ENCODE measurements at regions not wholly inside any gene's neighbourhood (a gene's known extent, or its start where the extent isn't known, plus 50 kb on each side); places are given as distances from the start of the nearest gene placed in this dataset.

DNA sequence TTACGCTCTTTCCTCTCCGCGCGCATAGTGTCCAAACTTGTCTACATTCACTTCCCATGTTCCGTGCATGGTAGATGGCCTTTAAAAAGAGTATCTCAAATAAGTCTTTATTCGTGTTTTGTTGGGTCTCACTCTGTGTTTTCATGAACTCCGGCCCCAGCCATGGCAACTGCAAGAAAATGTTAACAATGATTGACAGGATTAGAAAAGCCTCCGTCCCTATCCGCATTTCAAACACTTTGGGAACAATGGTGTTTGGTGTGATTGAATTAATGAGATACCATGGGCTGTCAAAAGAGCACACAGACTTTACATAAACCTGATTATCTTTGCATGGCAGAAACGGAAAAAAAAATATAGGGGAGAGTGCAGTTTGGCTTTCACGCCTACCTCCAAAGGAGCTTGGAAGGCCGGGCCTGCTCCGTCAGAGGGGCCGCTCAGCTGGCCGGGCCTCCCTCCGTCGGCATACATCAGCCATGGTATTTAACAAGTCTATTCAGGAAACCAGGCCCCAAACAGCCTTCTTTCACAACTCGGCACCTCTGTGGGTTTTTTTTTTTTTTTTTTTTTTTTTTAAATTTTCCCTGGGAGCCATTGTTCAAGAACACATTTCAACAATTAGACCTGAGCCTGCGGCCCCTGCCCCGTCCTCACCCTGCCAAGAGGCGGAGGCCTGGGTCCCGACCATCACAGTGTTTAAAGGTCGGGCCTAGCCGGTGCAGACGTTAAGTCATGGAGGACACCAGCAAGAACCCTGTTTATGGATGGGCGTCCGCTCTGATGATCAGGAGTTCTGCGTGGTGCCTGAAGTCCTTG, 323.8 kb upstream of the IRX4 start:
- no peak for DNase-seq

GRCh38 chr5:2205596-2206226, 323.0 kb upstream of the IRX4 start:
- DNase-seq: no peak

DNA sequence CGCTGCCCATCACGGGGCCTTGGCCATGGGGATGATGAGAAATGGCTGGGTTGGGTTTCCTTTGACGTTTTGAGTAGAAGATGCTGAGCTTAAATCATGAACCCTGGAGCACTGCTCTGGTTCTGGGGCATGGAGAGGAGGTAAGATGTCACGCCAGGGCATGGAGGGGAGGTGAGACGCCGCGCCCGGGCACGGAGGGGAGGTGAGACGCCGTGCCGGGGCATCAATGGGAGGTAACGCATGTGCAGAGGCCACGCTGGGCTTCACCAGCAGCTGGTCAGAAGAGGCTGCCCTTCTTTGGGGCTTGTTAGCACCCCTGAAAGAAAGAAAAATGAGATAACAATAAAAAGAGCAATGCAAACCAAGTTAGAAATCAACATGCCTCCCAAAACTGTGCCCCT, 322.5 kb upstream of the IRX4 start:
- DNase-seq: no peak

DNA sequence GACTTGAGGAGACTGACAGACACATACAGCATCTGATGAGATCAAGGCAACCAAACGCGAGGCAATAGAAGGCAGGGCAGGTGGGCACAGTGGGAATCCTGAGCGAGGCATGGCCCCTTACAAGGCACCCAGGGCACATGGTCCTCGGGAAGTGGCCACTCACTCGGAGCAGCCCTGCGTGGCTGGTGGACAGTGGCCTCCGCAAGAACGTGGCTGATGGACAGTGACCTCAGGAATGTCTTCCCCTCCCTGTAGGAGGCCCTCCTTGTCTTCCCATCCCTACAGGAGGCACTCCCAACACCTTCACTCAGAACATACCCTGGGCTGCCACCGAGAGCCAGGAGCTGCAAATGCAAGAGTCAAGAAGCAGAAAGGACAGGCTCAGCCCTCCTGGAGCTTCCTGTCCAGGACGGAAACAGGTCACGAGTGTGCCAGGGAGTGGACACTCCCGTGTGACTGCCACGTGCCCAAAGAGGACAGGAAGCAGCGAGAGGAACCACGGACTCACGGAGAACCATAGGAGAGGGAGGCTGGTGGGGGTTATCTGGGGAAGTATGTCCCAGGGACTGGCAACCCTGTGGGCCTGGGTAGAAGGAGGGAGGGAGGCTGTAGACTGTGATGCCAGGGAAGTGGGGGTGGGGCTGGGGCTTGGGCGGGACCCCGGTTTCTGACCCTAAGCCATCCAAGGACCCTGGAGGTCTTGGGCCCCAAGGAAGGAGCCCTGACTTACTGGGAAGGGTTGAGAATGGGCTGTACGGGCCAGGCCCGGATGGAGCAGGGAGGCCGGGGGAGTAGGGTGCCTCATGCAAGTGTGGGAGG, 321.9 kb upstream of the IRX4 start:
- no peak for DNase-seq

- no peak for DNase-seq
These were observed 321.0 kb upstream of the IRX4 start for GRCh38 chr5:2203774-2204173.

DNA sequence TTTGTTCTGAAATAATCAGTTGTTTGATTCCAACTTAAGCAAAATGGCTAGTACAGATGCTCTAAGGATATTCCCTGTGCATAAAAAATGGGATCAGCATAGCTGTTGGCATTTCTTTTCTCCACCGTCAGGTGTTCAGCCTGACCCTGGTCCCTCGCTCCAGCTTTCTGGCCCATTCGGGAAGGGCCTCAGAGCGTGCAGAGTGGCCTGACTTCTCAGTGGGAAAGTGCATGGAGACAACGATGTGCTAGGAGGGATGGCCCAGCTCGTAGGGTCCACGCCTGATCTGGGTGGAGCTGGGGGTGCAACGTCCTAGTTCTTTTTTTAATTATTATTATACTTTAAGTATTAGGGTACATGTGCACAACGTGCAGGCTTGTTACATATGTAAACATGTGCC, 319.1 kb upstream of the IRX4 start:
- DNase-seq: no peak

DNA sequence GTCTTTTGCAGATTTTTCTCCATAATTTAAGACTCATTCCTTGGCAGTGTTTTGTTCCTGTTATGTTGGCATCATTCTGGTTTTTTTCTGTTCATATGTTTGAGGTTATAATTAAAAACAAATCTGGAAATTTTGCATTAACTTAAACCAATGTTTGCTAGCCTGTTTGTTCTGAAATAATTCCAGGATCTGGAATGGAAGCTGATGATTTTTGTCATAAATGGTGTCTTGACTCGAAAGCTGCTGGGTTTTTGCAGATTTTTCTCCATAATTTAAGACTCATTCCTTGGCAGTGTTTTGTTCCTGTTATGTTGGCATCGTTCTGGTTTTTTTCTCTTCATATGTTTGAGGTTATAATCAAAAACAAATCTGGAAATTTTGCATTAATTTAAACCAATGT, 318.7 kb upstream of the IRX4 start:
- no peak for DNase-seq

GRCh38 chr5:2201011-2201410, 318.3 kb upstream of the IRX4 start:
- DNase-seq: no peak

- DNase-seq: no peak
These were observed 317.7 kb upstream of the IRX4 start for GRCh38 chr5:2200261-2200950.

- no peak for DNase-seq
These were observed 317.0 kb upstream of the IRX4 start for GRCh38 chr5:2199697-2200096.

DNA sequence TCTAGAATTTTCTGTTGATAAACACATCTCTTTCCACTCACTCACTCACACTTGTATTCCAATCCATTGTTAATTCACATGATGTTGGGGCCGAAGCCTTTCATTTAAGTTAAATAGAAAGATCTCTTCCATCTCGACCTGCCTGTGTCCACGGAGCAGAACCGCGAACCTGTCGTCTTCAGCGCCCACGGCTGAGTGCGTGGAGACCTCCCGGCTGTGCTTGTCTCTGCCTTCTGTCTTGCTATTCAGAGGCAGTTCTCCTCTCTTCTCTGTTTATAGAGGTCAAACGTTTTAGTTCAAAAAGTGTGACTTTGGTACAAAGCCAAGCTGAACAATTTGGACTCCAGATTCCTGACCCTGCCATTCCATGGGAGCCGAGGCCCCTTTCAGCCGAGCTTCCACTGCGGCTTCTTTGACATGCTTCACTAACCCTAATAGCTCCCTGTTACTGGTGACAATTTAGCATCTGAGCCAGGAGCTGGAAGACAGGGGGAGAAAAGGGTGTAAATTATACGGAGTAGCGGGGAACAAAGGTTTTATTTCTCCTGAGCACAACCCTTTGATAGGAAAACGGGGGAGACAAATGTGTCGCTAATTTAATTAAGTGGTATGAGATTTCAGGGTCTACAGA, 314.4 kb upstream of the IRX4 start:
- DNase-seq: no peak

DNA sequence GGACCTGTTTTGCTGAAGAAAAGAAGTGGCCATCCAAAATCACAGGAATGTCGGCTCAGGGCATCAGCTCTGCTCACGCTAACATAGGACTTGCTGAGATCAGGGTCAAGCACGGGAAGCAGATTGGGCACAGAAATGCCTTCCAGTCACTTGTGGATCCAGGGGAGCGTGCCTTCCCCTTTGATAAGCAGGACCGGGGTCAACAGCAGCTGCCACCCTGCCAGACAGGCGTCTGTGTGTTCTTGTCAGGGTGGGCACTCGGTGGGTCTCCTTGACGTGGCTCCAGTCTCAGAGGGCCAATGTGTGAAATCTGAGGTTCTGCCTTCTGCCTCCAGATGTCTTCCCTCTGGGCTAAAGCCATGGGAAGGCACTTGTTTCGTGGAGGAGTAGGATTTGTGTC, 313.7 kb upstream of the IRX4 start:
- DNase-seq: no peak

DNA sequence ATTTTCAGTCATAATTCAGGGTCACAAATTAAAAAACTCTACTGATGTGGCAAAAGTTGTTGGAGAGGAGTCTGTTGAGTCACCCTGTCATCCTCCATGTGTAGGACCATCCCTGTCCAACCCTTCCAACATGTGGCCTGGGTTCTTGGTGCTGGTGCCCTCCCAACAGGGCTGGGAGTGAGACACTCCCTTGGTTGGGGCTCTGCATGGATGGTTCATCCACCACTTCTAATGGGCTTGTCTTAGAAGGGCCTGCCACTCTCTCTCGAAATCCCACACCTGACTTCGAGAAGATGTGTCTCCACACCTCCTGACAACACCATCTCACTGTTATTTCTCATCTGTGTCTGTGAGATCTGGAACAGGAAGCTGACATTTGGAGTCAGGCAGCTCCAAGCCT, 312.2 kb upstream of the IRX4 start:
- no peak for DNase-seq

DNA sequence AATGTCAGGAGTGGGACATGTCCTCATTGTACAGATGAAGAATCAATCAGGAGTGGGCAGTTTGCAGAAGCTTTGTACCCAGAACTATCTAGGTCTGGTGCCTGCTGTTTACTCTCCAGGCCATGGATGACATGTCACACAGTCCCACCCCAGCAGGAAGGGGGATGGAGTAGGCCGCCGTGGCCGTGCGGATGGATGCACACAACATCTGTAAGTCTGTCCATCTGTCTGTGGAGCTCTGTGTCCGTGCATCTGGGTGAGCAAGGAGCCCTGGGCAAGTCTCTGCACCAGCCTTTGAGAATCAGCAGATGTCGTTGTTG, 311.5 kb upstream of the IRX4 start:
- DNase-seq: no peak

DNA sequence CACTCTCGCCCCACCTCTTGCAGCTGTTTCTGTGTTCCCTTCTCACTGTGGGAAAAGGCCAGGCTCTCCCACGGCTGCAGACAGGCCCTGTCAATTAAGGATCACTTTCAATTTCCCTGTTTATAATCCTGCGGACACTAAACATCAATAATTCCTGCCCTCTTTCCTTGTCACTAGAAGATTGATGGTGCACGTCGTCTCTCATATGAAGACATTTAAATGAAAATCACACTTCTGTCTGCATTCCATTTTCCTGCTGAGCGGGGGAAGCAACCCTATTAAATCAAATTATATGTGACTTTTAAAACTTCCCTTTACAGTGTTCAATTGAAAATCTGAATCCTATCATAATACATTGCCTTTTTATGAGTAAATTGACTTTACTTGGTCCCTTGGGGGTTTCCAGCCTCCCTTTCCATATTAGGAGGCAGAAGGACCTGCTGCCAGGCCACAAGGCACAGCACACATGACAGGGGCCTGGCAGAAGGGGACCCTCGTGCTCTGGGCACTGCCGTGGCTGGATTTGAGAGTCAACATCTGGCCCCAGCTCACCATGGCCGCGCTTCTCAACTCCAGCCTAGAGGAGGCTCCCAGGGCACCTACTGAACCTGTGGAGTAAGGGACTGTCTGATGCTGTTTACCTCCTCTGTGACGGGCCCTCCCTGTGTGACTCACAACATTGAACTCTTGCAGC, 311.0 kb upstream of the IRX4 start:
- no peak for DNase-seq

GRCh38 chr5:2193142-2193541, 310.4 kb upstream of the IRX4 start:
- DNase-seq: no peak

DNA sequence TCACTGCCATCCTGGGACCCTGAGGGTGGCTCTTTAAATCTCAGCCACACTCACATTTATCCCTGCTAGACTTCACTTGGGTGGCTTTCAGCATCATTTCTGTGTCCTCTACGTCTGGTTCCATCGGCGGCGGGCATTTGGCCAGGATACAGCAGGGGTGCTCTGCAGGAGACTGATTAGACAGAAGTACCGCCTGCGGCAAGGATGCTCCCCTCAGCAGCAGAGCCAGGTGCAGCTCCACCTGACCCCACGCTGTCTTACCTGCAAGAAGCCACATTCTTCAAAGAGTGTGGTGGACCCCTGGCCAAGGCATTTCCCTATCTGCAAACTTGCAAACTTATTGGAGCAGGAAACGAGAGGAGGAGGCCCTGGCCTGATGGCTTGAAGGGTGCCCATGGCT, 309.8 kb upstream of the IRX4 start:
- DNase-seq: no peak

GRCh38 chr5:2191972-2192371, 309.2 kb upstream of the IRX4 start:
- no peak for DNase-seq

- no peak for DNase-seq
These were observed 307.8 kb upstream of the IRX4 start for GRCh38 chr5:2190549-2190948.

DNA sequence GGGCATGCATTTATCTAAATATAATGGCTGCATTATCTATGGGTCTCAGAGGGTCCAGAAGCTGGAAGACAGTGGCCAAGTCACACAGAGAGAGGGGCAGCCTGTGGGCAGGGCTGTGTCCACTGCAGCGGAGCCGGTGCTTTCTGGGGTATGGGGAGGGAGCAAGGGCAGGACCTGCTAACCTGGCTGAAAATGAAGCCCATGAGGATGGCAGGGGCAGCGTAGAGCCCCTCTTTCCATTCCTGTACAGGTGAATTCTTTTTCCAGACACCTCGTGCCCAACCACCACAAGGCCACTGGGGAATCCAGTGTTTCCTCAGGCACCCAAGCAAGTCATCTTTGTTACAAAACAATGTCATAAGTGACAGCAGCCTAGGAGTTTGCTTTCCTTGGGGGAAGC, 305.9 kb upstream of the IRX4 start:
- DNase-seq: no peak

- no peak for DNase-seq
These were observed 305.4 kb upstream of the IRX4 start for GRCh38 chr5:2188137-2188536.

All from muscle of arm (tissue), 1 donor.